HG03159 (cell line): ENCODE measurements at regions not wholly inside any gene's neighbourhood (a gene's known extent, or its start where the extent isn't known, plus 50 kb on each side); places are given as distances from the start of the nearest gene placed in this dataset.

Source experiments
- ATAC-seq: cut with Tn5 transposase; IDR thresholded peaks from one replicate; pipeline ENCODE4 v1.9.1; 2021; ENCODE audit warnings: mild to moderate bottlenecking, moderate library complexity; ENCODE audit not compliant: unreplicated experiment

GRCh38 chr3:31218082-31218481, 314.6 kb upstream of the STT3B start:
- ATAC-seq = no peak

GRCh38 chr3:31219131-31219843, 313.4 kb upstream of the STT3B start:
- ATAC-seq = peak; percentile 64

- no peak for ATAC-seq
These were observed 312.3 kb upstream of the STT3B start for GRCh38 chr3:31220431-31220830.

- ATAC-seq = no peak
These were observed 309.4 kb upstream of the STT3B start for GRCh38 chr3:31223278-31223677.

GRCh38 chr3:31224936-31225335, 307.8 kb upstream of the STT3B start:
- ATAC-seq = no peak

- ATAC-seq = no peak
These were observed 306.8 kb upstream of the STT3B start for GRCh38 chr3:31225923-31226322.

GRCh38 chr3:31226346-31226745, 306.4 kb upstream of the STT3B start:
- no peak for ATAC-seq

- peak; percentile 53 for ATAC-seq
These were observed 305.6 kb upstream of the STT3B start for GRCh38 chr3:31227131-31227562.

- ATAC-seq = peak; percentile 30
These were observed 302.1 kb upstream of the STT3B start for GRCh38 chr3:31230425-31231223.

GRCh38 chr3:31232055-31233025, 300.4 kb upstream of the STT3B start:
- peak; percentile 29 for ATAC-seq

GRCh38 chr3:31234145-31234544, 298.6 kb upstream of the STT3B start:
- no peak for ATAC-seq

GRCh38 chr3:31235062-31235700, 297.5 kb upstream of the STT3B start:
- no peak for ATAC-seq

GRCh38 chr3:31237887-31238286, 294.8 kb upstream of the STT3B start:
- no peak for ATAC-seq

GRCh38 chr3:31240013-31240412, 292.7 kb upstream of the STT3B start:
- ATAC-seq = no peak

- no peak for ATAC-seq
These were observed 292.3 kb upstream of the STT3B start for GRCh38 chr3:31240466-31240865.

GRCh38 chr3:31240874-31241273, 291.9 kb upstream of the STT3B start:
- ATAC-seq = no peak

GRCh38 chr3:31241533-31241932, 291.2 kb upstream of the STT3B start:
- ATAC-seq = no peak

- peak; percentile 69 for ATAC-seq
These were observed 290.4 kb upstream of the STT3B start for GRCh38 chr3:31242026-31242960.
